ENCODE measurements at regions not wholly inside any gene's neighbourhood (a gene's known extent, or its start where the extent isn't known, plus 50 kb on each side); places are given as distances from the start of the nearest gene placed in this dataset.

GRCh38 chr16:6625606-6626005 lies 707.0 kb upstream of the RBFOX1 start:
- TF ChIP-seq, protein P1, sequence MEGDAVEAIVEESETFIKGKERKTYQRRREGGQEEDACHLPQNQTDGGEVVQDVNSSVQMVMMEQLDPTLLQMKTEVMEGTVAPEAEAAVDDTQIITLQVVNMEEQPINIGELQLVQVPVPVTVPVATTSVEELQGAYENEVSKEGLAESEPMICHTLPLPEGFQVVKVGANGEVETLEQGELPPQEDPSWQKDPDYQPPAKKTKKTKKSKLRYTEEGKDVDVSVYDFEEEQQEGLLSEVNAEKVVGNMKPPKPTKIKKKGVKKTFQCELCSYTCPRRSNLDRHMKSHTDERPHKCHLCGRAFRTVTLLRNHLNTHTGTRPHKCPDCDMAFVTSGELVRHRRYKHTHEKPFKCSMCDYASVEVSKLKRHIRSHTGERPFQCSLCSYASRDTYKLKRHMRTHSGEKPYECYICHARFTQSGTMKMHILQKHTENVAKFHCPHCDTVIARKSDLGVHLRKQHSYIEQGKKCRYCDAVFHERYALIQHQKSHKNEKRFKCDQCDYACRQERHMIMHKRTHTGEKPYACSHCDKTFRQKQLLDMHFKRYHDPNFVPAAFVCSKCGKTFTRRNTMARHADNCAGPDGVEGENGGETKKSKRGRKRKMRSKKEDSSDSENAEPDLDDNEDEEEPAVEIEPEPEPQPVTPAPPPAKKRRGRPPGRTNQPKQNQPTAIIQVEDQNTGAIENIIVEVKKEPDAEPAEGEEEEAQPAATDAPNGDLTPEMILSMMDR (conservative IDR thresholded peaks at IDR 0.05; ENCODE audit: low read length), result no peak
- TF ChIP-seq EZH2phosphoT487 (IDR thresholded peaks at IDR 0.05; ENCODE audit: borderline replicate concordance, low read depth, low read length), result no peak
